ENCODE measurements at regions not wholly inside any gene's neighbourhood (a gene's known extent, or its start where the extent isn't known, plus 50 kb on each side); places are given as distances from the start of the nearest gene placed in this dataset.

GRCh38 chr1:188514917-188515316 is 1686.2 kb downstream of the PLA2G4A start:
- TF ChIP-seq CTCF (IDR thresholded peaks at IDR 0.05; ENCODE audit: insufficient read depth, low read length, poor library complexity, severe bottlenecking) = no peak
- DNase-seq (ENCODE audit: extremely low read depth, insufficient read length) = no peak
- Histone ChIP-seq H3K36me3 (ENCODE audit: control insufficient read depth, insufficient read depth, low read length) (no peaks in the 10 kb centered on the region), H3K27me3 (replicated peaks; ENCODE audit: control insufficient read depth, insufficient read depth, low read length) (no peaks in the 10 kb centered on the region), H3K4me3 (replicated peaks; ENCODE audit: low read depth, low read length) (no peak overlapping the region)

- no peak overlapping the region for H3K4me3 ChIP-seq (replicated peaks; ENCODE audit: low read depth, low read length)
- no peaks in the 10 kb centered on the region for H3K36me3 ChIP-seq (ENCODE audit: control insufficient read depth, insufficient read depth, low read length)
- no peaks in the 10 kb centered on the region for H3K27me3 ChIP-seq (replicated peaks; ENCODE audit: control insufficient read depth, insufficient read depth, low read length)
- TF ChIP-seq CTCF (IDR thresholded peaks at IDR 0.05; ENCODE audit: insufficient read depth, low read length, poor library complexity, severe bottlenecking) = no peak
- no peak for DNase-seq (ENCODE audit: extremely low read depth, insufficient read length)
Observed at GRCh38 chr1:188517139-188517538, 1688.4 kb downstream of the PLA2G4A start.

- Histone ChIP-seq H3K27me3 (replicated peaks; ENCODE audit: control insufficient read depth, insufficient read depth, low read length) (no peaks in the 10 kb centered on the region), H3K36me3 (ENCODE audit: control insufficient read depth, insufficient read depth, low read length) (no peaks in the 10 kb centered on the region), H3K4me3 (replicated peaks; ENCODE audit: low read depth, low read length) (no peak overlapping the region)
- no peak for DNase-seq (ENCODE audit: extremely low read depth, insufficient read length)
- TF ChIP-seq CTCF (IDR thresholded peaks at IDR 0.05; ENCODE audit: insufficient read depth, low read length, poor library complexity, severe bottlenecking) = no peak
Observed at GRCh38 chr1:188551176-188551575, 1722.4 kb downstream of the PLA2G4A start.

- no peak for DNase-seq (ENCODE audit: extremely low read depth, insufficient read length)
- H3K36me3 ChIP-seq (ENCODE audit: control insufficient read depth, insufficient read depth, low read length) = no peaks in the 10 kb centered on the region
- no peak overlapping the region for H3K4me3 ChIP-seq (replicated peaks; ENCODE audit: low read depth, low read length)
- H3K27me3 ChIP-seq (replicated peaks; ENCODE audit: control insufficient read depth, insufficient read depth, low read length) = no peaks in the 10 kb centered on the region
- no peak for TF ChIP-seq CTCF (IDR thresholded peaks at IDR 0.05; ENCODE audit: insufficient read depth, low read length, poor library complexity, severe bottlenecking)
Observed at GRCh38 chr1:188557053-188557452, 1728.3 kb downstream of the PLA2G4A start.

GRCh38 chr1:188582911-188583532 is 1754.3 kb downstream of the PLA2G4A start:
- Histone ChIP-seq H3K27me3 (replicated peaks; ENCODE audit: control insufficient read depth, insufficient read depth, low read length) (no peaks in the 10 kb centered on the region), H3K4me3 (replicated peaks; ENCODE audit: low read depth, low read length) (no peak overlapping the region), H3K36me3 (ENCODE audit: control insufficient read depth, insufficient read depth, low read length) (no peaks in the 10 kb centered on the region)
- no peak for TF ChIP-seq CTCF (IDR thresholded peaks at IDR 0.05; ENCODE audit: insufficient read depth, low read length, poor library complexity, severe bottlenecking)
- no peak for DNase-seq (ENCODE audit: extremely low read depth, insufficient read length)

- TF ChIP-seq CTCF (IDR thresholded peaks at IDR 0.05; ENCODE audit: insufficient read depth, low read length, poor library complexity, severe bottlenecking) = no peak
- Histone ChIP-seq H3K36me3 (ENCODE audit: control insufficient read depth, insufficient read depth, low read length) (no peaks in the 10 kb centered on the region), H3K27me3 (replicated peaks; ENCODE audit: control insufficient read depth, insufficient read depth, low read length) (no peaks in the 10 kb centered on the region), H3K4me3 (replicated peaks; ENCODE audit: low read depth, low read length) (no peak overlapping the region)
- DNase-seq (ENCODE audit: extremely low read depth, insufficient read length) = no peak
Observed at GRCh38 chr1:188584119-188584518, 1755.4 kb downstream of the PLA2G4A start.

All from GM06990 (cell line).